GM21360 (cell line): ENCODE measurements at regions not wholly inside any gene's neighbourhood (a gene's known extent, or its start where the extent isn't known, plus 50 kb on each side); places are given as distances from the start of the nearest gene placed in this dataset.

ENCODE experiments used
- ATAC-seq: cut with Tn5 transposase; IDR thresholded peaks from one replicate; pipeline ENCODE4 v1.9.1; 2021; ENCODE audit warnings: mild to moderate bottlenecking, moderate library complexity; ENCODE audit not compliant: unreplicated experiment

- no peak for ATAC-seq
Measured at GRCh38 chr9:79353856-79354520, 217.8 kb upstream of the TLE4 start.

DNA sequence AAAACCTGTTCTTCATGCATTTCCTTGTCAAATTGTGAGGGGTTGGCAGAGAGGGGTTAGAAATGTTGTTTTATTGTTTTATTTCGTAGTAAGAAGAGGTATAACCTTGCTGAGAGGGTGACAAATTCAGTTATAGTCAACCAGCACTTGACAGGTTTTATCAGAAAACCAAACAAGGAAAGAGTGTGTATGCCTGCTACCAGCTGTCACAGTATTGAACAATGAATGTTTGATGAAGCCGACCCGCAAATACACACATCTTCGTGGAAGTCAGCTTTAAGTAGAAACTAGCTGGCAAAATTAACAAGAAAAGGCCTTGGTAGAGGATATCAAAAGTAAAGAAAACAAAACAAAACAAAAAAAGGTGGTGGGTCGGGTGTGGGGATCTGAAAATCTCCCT, 214.6 kb upstream of the TLE4 start:
- no peak for ATAC-seq

GRCh38 chr9:79357616-79358015, 214.1 kb upstream of the TLE4 start:
- no peak for ATAC-seq

DNA sequence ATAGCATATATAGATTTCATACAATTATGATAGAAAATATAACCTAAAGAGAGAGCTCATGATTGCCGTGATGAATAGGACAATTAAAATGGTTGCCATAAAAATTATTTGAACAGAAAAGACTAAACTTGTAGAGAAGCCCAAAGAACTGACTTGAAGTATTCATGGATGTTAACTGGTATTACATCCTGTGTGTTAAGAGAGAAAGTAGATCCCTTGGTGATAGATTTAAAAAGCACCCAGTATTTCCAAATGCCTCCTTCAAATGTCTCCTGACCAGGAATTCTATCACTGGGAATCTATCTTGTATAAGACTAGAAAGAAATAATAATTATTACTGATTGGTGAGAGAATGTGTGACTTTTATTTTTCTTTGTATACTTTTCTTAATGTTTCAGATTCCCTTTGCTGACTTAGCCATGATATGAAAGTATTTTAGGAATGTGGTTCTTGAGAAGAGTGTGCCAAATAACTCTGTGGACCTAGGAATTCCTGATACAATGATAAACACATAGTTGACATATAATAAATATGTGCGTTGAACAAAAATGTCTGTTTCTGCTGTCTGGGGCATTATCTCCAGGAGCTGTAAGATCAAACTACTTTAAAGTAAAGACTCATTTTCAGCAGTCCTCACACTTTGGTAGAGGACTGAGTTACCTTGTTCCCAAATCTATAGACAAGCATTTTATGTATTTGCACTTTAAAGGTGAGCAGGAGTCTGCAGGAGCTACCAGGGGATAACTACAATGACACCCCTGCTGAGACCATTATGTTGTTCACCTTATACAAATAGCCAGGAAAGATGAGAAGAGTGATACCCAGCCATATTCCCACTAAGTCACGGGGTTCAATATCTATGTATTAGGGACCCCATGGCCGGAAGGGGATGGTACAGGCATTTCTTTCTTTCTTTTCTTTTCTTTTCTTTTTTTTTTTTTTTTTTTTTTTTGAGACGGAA, 211.1 kb upstream of the TLE4 start:
- no peak for ATAC-seq

DNA sequence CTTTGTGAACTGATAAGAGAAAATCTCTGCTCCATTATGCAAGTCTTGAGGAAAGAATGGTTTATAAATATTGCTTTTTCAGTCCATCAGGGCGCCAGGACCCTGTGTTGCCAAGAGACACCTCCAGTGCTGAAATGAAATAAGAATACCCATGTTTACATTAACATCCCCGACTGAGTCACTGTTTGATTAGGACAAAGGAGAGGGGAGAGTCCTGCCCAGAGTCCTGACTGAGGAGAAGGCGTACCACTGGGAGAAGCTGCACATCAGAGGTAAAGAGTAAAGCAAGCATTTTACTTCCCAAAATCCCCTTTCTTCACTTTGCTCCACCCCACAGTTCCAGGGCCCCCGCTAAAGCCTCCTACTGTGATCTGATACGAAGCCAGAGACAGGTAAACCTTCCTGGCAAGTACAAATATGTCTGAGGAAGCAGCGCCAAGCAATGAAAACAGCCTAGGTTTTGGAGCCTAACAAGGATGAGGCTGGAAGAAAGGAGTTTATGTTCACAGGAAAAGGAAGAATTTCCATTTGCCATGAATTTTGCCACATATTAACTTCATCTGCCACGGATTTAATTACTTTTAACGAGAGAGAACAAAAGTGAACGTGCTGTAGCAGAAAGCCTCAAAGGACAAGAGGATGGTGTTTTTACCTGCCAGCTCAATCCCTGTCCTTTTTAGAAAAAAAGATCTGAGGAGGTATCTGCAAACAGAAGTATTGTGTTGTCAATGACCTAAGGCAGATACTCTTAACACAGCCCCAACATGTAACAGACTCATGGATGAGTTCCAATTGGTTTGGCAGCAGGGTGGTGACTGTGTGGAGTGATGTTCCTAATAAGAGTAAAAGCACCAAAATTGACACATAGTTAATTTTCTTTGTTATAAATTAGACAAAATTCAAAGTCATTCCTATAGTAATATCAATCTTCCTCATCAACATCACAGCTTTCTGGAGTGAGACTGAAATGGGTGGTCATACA, 209.4 kb upstream of the TLE4 start:
- ATAC-seq, result no peak

DNA sequence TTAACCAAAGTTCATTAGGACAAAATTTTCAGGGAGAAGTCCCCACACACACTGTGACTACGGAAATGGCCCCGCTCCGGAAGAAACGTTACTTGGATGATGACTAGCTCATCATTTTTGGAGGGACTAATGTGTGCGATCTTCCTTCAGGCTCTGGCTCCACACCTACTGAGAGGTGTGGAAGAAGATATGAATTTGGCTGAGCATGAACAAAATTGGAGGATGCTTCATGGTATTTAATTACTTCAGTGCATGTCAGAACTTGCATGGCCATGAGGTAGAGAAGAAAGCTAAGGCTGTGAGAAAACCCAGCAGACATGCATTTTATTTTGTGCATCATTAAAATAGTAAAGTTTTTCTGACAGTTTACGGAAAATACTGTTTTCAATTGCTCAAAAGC, 202.1 kb upstream of the TLE4 start:
- no peak for ATAC-seq

DNA sequence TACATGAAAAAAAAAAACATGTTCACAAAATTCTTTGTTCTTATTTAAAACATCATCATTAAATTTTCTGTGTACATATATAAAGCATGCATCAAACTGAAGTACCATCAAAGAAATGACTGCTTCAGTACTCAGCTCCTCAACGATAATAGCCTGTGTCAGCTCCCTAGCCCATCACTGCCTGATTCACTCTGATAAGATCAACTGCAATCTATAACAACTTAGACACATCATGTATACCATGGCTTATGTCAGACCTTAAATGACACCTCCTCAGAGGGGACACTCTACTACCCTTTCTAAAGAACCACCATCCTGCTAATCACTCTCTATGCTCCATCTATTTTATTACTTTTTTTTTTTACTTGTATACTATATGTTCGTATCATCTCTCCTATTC, 200.5 kb upstream of the TLE4 start:
- no peak for ATAC-seq

DNA sequence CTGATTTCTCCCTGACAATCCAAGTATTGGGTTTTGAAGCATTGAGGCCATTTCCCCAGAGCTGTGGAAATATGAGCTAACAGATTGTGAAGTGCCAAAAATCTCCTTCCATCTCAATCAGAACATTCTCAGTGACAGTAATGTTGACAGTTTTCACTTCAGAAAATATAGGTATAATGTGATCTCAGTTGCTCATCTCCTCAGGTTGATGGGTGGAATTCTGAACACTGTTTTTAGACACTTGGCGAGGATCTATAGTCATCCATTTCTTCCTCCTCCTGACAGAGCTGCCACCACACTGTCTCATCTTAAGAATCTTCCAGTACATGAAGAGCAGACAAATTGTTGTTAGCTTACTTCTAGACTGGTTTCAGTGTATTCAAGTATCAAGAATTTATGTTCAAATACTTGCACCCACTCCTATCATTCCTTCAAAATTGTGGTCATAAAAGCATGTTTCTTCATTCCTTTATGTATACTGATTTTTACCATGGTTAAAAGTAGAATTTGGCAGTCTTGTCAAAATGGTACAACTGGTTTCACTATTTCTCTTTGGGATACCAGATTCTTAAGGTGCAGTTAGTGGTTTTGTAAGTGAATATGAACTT, 199.7 kb upstream of the TLE4 start:
- no peak for ATAC-seq

DNA sequence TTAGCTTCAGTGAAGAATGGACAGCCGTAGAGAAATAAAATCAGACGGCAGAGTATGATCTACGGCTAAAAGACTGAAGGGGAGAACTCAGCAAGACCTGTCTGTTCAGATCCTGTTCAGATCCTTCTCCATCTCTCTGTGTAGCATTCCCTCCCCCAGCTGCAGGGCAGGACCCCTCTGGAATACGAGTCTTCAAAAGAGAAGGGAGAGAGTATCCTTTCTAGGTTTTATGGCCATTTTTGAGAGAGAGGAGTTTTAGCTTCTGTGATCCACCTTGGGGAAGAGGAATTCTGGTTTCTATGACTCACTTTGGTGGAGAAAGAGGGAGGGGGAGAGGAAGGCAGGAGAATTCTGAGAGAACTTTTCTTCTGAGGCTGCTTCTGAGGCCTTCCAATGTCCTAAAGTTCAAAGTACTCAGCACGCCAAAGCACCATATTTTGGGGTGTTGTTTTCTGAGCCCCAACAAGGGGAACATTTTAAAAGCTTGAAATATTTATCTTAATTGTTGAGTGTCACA, 194.4 kb upstream of the TLE4 start:
- ATAC-seq, result no peak

DNA sequence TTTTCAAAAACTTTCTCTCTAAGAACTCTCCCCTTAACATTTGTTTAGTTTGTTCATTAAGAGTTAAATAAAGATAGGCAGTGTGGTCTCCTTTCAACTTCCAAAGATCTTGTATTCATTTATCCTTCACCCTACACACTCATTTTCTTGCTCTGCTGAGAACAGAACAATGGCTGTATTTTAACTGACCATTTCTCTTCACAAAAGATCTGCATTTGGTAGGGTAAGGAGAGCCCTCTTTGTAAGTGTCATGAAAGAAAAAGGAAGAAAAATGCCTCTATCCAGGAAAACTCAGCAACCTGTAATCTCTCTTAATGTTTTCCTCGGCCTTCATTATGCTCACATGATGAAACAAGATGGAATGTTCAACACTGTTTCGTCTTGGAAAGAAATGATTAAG, 193.7 kb upstream of the TLE4 start:
- no peak for ATAC-seq

DNA sequence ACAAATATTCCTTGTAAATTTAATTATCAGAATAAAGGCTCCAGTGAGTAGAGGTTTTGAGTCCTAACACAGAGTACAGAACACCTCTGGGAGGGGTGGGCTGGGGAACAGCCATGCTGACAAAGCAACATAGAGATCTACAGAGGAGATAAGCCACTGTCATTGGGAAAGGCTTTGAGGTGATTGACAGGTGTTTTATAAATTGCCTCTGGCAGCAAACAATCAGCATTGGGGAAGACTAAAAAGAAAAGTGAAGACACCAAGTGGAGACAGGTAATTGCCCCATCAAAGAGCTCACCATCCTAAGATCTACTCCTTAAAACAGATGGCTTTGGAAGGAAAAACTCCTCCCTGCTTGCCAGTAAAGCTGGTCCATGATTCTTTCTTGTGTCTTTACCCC, 189.7 kb upstream of the TLE4 start:
- ATAC-seq, result no peak

DNA sequence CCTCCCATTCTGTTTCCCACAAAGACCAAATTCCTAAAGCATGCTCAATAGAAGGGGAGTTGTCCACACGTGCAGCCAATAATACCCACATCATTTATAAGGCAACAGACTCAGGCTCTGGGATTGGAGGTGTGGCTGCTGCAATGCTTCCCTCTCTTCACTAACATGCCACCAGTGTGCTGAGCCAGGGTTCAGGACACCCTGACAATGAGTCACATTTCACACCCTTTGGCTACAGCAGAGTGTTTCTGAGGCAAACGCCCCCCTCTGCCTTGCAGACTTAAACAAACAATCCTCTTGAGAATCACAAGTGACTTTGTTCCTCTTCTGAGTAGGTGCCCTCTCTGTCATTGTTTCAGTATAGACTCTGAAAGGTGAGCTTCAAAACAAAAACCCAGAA, 189.3 kb upstream of the TLE4 start:
- no peak for ATAC-seq

DNA sequence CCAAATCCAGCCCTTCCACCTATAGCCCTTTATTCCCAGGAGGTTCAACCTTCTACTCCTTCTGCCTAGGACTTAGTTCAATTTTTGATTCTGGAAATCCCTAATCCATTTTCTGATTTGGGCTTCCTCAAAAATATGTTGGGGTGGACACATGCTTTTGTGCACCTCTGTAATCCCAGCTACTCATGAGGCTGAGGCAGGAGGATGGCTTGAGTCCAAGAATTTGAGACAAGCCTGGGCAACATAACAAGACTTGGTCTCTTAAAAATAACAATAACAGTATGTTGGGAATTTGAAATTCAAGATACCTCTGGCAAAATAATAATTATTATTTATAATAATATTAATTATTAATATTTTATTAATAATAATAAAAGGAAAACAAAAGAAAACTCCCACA, 188.7 kb upstream of the TLE4 start:
- ATAC-seq, result no peak

GRCh38 chr9:79384091-79384490, 187.7 kb upstream of the TLE4 start:
- no peak for ATAC-seq

DNA sequence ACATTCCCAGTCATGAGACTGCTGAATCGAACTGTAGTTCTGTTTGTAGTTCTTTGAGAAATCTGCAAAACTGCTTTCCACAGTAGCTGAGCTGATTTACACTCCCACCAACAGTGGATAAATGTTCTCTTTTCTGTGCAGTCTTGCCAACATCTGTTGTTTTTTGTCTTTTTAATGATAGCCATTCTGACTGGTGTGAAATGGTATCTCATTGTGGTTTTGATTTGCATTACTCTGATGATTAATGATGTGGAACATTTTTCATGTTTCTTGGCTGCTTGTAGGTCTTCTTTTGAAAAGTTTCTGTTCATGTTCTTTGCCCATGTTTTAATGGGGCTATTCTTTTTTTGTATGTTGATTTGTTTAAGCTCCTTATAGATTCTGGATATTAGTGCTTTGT, 187.3 kb upstream of the TLE4 start:
- no peak for ATAC-seq

GRCh38 chr9:79387101-79387835, 184.5 kb upstream of the TLE4 start:
- no peak for ATAC-seq

- no peak for ATAC-seq
Measured at GRCh38 chr9:79390077-79390698, 181.6 kb upstream of the TLE4 start.

GRCh38 chr9:79390781-79391770, 180.7 kb upstream of the TLE4 start:
- ATAC-seq, result no peak
